Psoas muscle (tissue), 7 donors: ENCODE measurements at regions not wholly inside any gene's neighbourhood (a gene's known extent, or its start where the extent isn't known, plus 50 kb on each side); places are given as distances from the start of the nearest gene placed in this dataset.

Experiments used
- ATAC-seq, 4 donors: fragments of 200-7000 bp; cut with Tn5 transposase; one replicate each; pipeline ENCODE4 v1.9.1; 2020; ENCODE audit warnings: moderate library complexity in 3 of 4, mild to moderate bottlenecking in 2 of 4
- DNase-seq, 2 donors: peaks; one replicate each; pipeline ENCODE4 v3.0.0-alpha.2; 2020
- H3K27ac ChIP-seq: fragments of 200-600 bp; one replicate; pipeline ENCODE4 v1.8.0; 2022
- H3K27me3 ChIP-seq, 3 donors: fragments of 200-600 bp in 1 of 3; one replicate each; pipeline versions ENCODE4 v1.6.1 to v1.8.0; 2013 to 2022; ENCODE audit warnings: low read length in 2 of 3, mild to moderate bottlenecking in 2 of 3, moderate library complexity in 1 of 3; ENCODE audit not compliant: insufficient read depth in 3 of 3
- H3K36me3 ChIP-seq, 2 donors: fragments of 200-600 bp in 1 of 2; one replicate each; pipeline versions ENCODE4 v1.6.1 to v1.8.0; 2013 to 2022; ENCODE audit warnings: low read depth in 1 of 2, mild to moderate bottlenecking in 1 of 2, moderate library complexity in 1 of 2; ENCODE audit not compliant: insufficient read depth in 1 of 2
- H3K4me1 ChIP-seq: fragments of 200-600 bp; one replicate; pipeline ENCODE4 v1.8.0; 2022
- H3K4me3 ChIP-seq: fragments of 200-600 bp; one replicate; pipeline ENCODE4 v1.8.0; 2022; ENCODE audit warnings: mild to moderate bottlenecking
- H3K9me3 ChIP-seq: fragments of 200-600 bp; one replicate; pipeline ENCODE4 v1.8.0; 2022
- WGBS, 3 donors: extraction: QIAGEN DNeasy Blood & Tissue Kit; methylation state at CpG; one replicate each; pipeline versions ENCODE4 v1.1.6 to v1.1.7; 2013; 5-methylcytosine and 5-hydroxymethylcytosine counted together
- intact Hi-C, 2 donors: fragments of 100-400 bp; cut with DNase I; formaldehyde crosslinking; loops; one replicate each; pipeline versions ENCODE4 v1.11.0 to v1.14.2; 2022
- TF ChIP-seq, protein P1 (sequence below): fragments of 200-600 bp; IDR thresholded peaks from one replicate; pipeline ENCODE4 v1.8.0; 2022; ENCODE audit warnings: antibody characterized with exemption
- donor health status: healthy with polysubstance abuse.
- donor health status: DM: no; HTN: no; CAD: no; lungs with moderate emphysema.
- donor health status: Bipolar disorder and iron deficiency.
- donor health status: healthy.
- donor health status: DM: yes; HTN: yes; CAD: no.
- donor health status: DM: no; HTN: no; CAD: no.
- donor health status: DM: yes; HTN: yes; CAD: no.

DNA sequence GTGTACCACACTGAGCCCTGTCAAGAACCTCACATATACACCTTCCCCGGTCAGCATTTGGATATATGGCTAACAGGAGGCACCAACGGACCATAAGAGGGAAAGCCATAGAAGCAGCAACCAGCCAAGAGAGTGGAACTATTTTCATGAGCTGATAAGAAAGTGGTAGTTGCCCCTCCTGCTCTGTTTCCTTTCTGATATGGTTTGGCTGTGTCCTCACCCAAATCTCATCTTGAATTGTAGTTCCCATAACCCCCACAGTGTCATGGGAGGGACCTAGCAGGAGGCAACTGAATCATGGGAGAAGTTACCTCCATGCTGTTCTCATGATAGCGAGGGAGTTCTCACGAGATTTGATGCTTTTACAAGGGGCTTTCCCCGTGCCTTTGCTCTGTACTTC is 366.1 kb upstream of the DAB1 start:
- Histone ChIP-seq H3K36me3 (no peaks in the 10 kb centered on the region), H3K4me3 (no peak overlapping the region), H3K27ac (no peak overlapping the region), H3K4me1 (no peaks in the 10 kb centered on the region), H3K27me3 (no peaks in the 10 kb centered on the region), H3K9me3 (no peaks in the 10 kb centered on the region)
- ATAC-seq: no peak
- WGBS, 3 donors: 83 to 87% (median 83%) methylated on average over 5 of the region's 5 CpGs
- no peak for DNase-seq
- TF ChIP-seq, protein P1, sequence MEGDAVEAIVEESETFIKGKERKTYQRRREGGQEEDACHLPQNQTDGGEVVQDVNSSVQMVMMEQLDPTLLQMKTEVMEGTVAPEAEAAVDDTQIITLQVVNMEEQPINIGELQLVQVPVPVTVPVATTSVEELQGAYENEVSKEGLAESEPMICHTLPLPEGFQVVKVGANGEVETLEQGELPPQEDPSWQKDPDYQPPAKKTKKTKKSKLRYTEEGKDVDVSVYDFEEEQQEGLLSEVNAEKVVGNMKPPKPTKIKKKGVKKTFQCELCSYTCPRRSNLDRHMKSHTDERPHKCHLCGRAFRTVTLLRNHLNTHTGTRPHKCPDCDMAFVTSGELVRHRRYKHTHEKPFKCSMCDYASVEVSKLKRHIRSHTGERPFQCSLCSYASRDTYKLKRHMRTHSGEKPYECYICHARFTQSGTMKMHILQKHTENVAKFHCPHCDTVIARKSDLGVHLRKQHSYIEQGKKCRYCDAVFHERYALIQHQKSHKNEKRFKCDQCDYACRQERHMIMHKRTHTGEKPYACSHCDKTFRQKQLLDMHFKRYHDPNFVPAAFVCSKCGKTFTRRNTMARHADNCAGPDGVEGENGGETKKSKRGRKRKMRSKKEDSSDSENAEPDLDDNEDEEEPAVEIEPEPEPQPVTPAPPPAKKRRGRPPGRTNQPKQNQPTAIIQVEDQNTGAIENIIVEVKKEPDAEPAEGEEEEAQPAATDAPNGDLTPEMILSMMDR: no peak
- intact Hi-C loops: no loop called here

DNA sequence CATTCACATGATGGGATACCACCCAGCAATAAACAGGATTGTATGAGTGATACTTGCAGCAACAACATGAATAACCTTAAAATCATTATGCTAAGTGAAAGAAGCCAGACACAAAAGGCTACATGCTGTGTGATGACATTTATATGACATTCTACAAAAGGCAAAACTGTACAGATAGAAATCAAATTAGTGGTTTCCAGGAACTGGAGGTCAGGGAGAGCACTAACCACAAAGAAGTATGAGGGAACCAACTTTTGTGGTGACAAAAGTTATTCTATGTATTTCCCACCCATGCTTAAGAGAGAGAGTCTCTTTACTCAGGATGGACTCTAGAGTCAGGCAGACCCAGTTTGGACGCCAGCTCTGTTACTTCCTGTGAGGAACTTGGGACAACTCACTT is 364.5 kb upstream of the DAB1 start:
- Histone ChIP-seq H3K36me3 (no peaks in the 10 kb centered on the region), H3K9me3 (no peaks in the 10 kb centered on the region), H3K4me1 (no peaks in the 10 kb centered on the region), H3K4me3 (no peak overlapping the region), H3K27me3 (no peaks in the 10 kb centered on the region), H3K27ac (no peak overlapping the region)
- no peak for ATAC-seq
- DNase-seq: no peak
- 31 to 63% (median 58%) methylated on average over 1 of the region's 1 CpG for WGBS, 3 donors
- intact Hi-C loops: no loop called here
- TF ChIP-seq, protein P1: no peak

DNA sequence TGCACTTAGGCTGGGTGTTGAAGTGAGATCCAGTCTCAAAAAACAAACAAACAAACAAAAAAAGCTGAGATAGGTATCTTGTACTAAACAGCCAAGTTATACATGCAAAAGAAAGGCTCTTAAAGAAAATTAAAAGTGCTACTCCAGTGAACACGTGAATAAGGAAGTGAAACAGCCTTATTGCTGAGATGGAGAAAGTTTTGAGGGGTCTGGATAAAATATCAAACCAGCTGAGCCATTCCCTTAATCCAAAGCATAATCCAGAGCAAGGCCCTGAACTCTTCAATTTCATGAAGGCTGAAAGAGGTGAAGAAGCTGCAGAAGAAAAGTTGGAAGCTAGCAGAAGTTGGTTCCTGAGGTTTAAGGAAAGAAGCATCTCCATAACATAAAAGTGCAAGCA is 360.5 kb upstream of the DAB1 start:
- intact Hi-C loops: no loop called here
- DNase-seq (no peak), ATAC-seq (no peak)
- H3K4me1 ChIP-seq: no peaks in the 10 kb centered on the region
- H3K9me3 ChIP-seq: no peaks in the 10 kb centered on the region
- no peaks in the 10 kb centered on the region for H3K36me3 ChIP-seq
- no peak overlapping the region for H3K4me3 ChIP-seq
- TF ChIP-seq, protein P1: no peak
- H3K27me3 ChIP-seq: no peaks in the 10 kb centered on the region
- 66 to 81% (median 76%) methylated on average over 1 of the region's 1 CpG for WGBS, 3 donors
- no peak overlapping the region for H3K27ac ChIP-seq

DNA sequence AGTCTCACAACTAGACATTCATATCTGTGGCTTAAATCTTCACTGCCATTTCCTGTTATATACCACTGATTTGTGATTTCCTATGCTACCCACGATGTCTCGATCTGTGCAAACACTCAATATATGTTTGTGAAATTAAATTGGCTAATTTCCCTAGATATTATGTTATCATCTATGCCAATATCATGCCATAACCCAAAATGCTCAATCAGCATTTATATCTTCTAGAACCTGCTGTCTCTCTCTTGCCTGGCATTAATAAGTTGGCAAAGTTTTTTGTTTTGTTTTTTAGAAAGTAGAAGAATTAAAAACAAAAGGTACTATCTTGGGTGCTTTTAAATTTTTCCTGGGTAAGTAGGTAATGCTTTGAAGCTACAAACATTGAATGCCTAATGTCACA is 358.5 kb upstream of the DAB1 start:
- no peaks in the 10 kb centered on the region for H3K4me1 ChIP-seq
- intact Hi-C loops: no loop called here
- no peak overlapping the region for H3K4me3 ChIP-seq
- TF ChIP-seq, protein P1: no peak
- no peaks in the 10 kb centered on the region for H3K27me3 ChIP-seq
- WGBS, 3 donors: 72 to 86% (median 77%) methylated on average over 2 of the region's 2 CpGs
- DNase-seq (no peak), ATAC-seq (no peak)
- H3K27ac ChIP-seq: no peak overlapping the region
- no peaks in the 10 kb centered on the region for H3K9me3 ChIP-seq
- H3K36me3 ChIP-seq: no peaks in the 10 kb centered on the region

DNA sequence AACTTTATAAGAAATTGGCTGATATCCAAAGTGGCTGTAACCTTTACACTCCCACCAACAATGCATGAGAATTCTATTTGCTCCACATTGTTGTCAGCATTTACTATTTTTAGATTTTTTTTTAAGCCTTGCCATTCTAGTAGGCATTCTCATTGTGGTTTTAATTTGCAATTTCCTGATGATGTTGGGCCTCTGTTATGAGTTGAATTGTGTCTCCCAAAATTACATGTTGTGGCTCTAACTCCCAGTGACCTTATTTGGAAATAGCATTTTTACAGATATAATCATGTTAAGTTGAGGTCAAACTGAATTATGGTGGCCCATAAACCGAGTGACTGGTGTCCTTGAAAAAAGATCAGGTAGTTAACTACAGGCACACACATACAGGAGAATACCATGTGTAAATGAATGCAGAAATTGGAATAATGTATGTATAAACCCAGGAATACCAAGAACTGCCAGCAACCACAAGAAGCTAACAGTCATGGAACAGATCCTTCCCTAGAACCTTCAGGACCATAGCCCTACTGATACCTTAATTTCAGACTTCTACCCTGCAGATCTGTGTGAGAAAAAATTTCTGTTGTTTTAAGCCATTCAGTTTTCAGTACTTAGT is 348.8 kb upstream of the DAB1 start:
- Histone ChIP-seq H3K9me3 (no peaks in the 10 kb centered on the region), H3K36me3 (no peaks in the 10 kb centered on the region), H3K4me1 (no peaks in the 10 kb centered on the region), H3K27ac (no peak overlapping the region), H3K27me3 (no peaks in the 10 kb centered on the region), H3K4me3 (no peak overlapping the region)
- TF ChIP-seq, protein P1: no peak
- WGBS, 3 donors: 30 to 46% (median 42%) methylated on average over 1 of the region's 1 CpG
- intact Hi-C loops: no loop called here
- no peak for DNase-seq
- no peak for ATAC-seq
